Sciatic nerve (tissue), 2 donors: ENCODE measurements at regions not wholly inside any gene's neighbourhood (a gene's known extent, or its start where the extent isn't known, plus 50 kb on each side); places are given as distances from the start of the nearest gene placed in this dataset.

Experiments
- ATAC-seq: fragments of 200-7000 bp; cut with Tn5 transposase; one replicate; pipeline ENCODE4 v1.9.1; 2020; ENCODE audit warnings: mild to moderate bottlenecking, moderate library complexity
- DNase-seq: peaks from one replicate; pipeline ENCODE4 v3.0.0-alpha.2; 2020; ENCODE audit warnings: low spot score
- intact Hi-C: fragments of 100-400 bp; cut with DNase I; formaldehyde crosslinking; loops from one replicate; pipeline ENCODE4 v1.14.2; 2022
- donor health status: DM: no; HTN: no; CAD: no.
- donor health status: DM: no; HTN: no; CAD: no.

- intact Hi-C loops = no loop called here
- DNase-seq (no peak), ATAC-seq (no peak)
These were observed 83.6 kb upstream of the NRIP1 start for GRCh38 chr21:15148437-15148836.

GRCh38 chr21:15149600-15150224 lies 84.9 kb upstream of the NRIP1 start:
- ATAC-seq = no peak
- intact Hi-C loops = no loop called here

GRCh38 chr21:15151385-15152103 lies 86.7 kb upstream of the NRIP1 start:
- peak; percentile 89 for ATAC-seq

More at GRCh38 chr21:15149600-15150224, 84.9 kb upstream of the NRIP1 start:
- DNase-seq = no peak

GRCh38 chr21:15152591-15152990 lies 87.8 kb upstream of the NRIP1 start:
- ATAC-seq (no peak), DNase-seq (no peak)
- intact Hi-C loops = no loop called here

More at GRCh38 chr21:15151385-15152103, 86.7 kb upstream of the NRIP1 start:
- intact Hi-C loops = no loop called here
- no peak for DNase-seq

- ATAC-seq (no peak), DNase-seq (no peak)
- intact Hi-C loops = no loop called here
These were observed 94.7 kb upstream of the NRIP1 start for GRCh38 chr21:15159382-15160020.

GRCh38 chr21:15160136-15160535 lies 95.3 kb upstream of the NRIP1 start:
- intact Hi-C loops = no loop called here
- no peak for DNase-seq

GRCh38 chr21:15162921-15163320 lies 98.1 kb upstream of the NRIP1 start:
- no peak for ATAC-seq
- intact Hi-C loops = no loop called here
- DNase-seq = no peak

More at GRCh38 chr21:15160136-15160535, 95.3 kb upstream of the NRIP1 start:
- no peak for ATAC-seq

GRCh38 chr21:15164273-15164672 lies 99.5 kb upstream of the NRIP1 start:
- ATAC-seq (no peak), DNase-seq (no peak)
- intact Hi-C loops = no loop called here

- no peak for ATAC-seq
- intact Hi-C loops = no loop called here
- DNase-seq = no peak
These were observed 100.0 kb upstream of the NRIP1 start for GRCh38 chr21:15164678-15165303.

- DNase-seq = no peak
- intact Hi-C loops = no loop called here
- no peak for ATAC-seq
These were observed 105.8 kb upstream of the NRIP1 start for GRCh38 chr21:15170614-15171013.

- ATAC-seq (no peak), DNase-seq (no peak)
- intact Hi-C loops = no loop called here
These were observed 106.7 kb upstream of the NRIP1 start for GRCh38 chr21:15171546-15171945.

- intact Hi-C loops = no loop called here
- ATAC-seq = no peak
- no peak for DNase-seq
These were observed 108.2 kb upstream of the NRIP1 start for GRCh38 chr21:15172963-15173362.

GRCh38 chr21:15174923-15175322 lies 110.1 kb upstream of the NRIP1 start:
- DNase-seq = no peak
- ATAC-seq = no peak
- intact Hi-C loops = no loop called here

GRCh38 chr21:15182731-15183130 lies 117.9 kb upstream of the NRIP1 start:
- no peak for DNase-seq
- ATAC-seq = no peak
- intact Hi-C loops = no loop called here

- intact Hi-C loops = no loop called here
- no peak for DNase-seq
- ATAC-seq = no peak
These were observed 119.0 kb upstream of the NRIP1 start for GRCh38 chr21:15183813-15184257.

- no peak for DNase-seq
- intact Hi-C loops = no loop called here
- ATAC-seq = no peak
These were observed 125.6 kb upstream of the NRIP1 start for GRCh38 chr21:15190412-15190811.

GRCh38 chr21:15190837-15191236 lies 126.0 kb upstream of the NRIP1 start:
- no peak for ATAC-seq

GRCh38 chr21:15191342-15191741 lies 126.5 kb upstream of the NRIP1 start:
- ATAC-seq (no peak), DNase-seq (no peak)
- intact Hi-C loops = no loop called here

More at GRCh38 chr21:15190837-15191236, 126.0 kb upstream of the NRIP1 start:
- intact Hi-C loops = no loop called here
- no peak for DNase-seq

GRCh38 chr21:15192243-15192642 lies 127.4 kb upstream of the NRIP1 start:
- intact Hi-C loops = no loop called here
- ATAC-seq = peak; percentile 80
- DNase-seq = no peak

- DNase-seq (no peak), ATAC-seq (no peak)
- intact Hi-C loops = no loop called here
These were observed 129.1 kb upstream of the NRIP1 start for GRCh38 chr21:15193937-15194336.
